ENCODE measurements at regions not wholly inside any gene's neighbourhood (a gene's known extent, or its start where the extent isn't known, plus 50 kb on each side); places are given as distances from the start of the nearest gene placed in this dataset.

GRCh38 chr10:43953672-43954071 lies 305.0 kb upstream of the ZNF32 start:
- Histone ChIP-seq H3K9me3 (ENCODE audit: control insufficient read depth, insufficient read depth, low read depth, low read length) (no peaks in the 10 kb centered on the region), H3K4me1 (ENCODE audit: control insufficient read depth, insufficient read depth, low read length) (no peaks in the 10 kb centered on the region), H3K27me3 (ENCODE audit: control insufficient read depth, insufficient read depth, low read length) (no peaks in the 10 kb centered on the region; the same call in 1 of the 2 replicates), H3K36me3 (ENCODE audit: control insufficient read depth, insufficient read depth, low read length) (no peaks in the 10 kb centered on the region), H3K27ac (ENCODE audit: low read length) (no peak overlapping the region), H3K4me3 (ENCODE audit: low read depth in 2 of 2, low read length in 2 of 2) (no peak overlapping the region)
- ChIA-PET POLR2A (no interaction called here), CTCF (no interaction called here)
- BruUV-seq (replicated peaks) = no TSS peak
- intact Hi-C loops (cut with micrococcal nuclease; ENCODE audit: unreplicated experiment) (loop anchor here (10.0 kb wide), 1 partner anchor 61 kb away; no protein-coding TSS in a partner anchor), in situ Hi-C loops (cut with HindIII; ENCODE audit: low pct_unique_long_range_greater_than_20kb, low sequenced_read_pairs) (no loop called here)
- TF ChIP-seq TCF7L2 (IDR thresholded peaks at IDR 0.05; ENCODE audit: low read depth, low read length) (no peak), CTCF (IDR thresholded peaks at IDR 0.05) (no peak), POLR2AphosphoS5 (IDR thresholded peaks at IDR 0.05; ENCODE audit: low read depth, low read length) (no peak), REST (IDR thresholded peaks at IDR 0.05; ENCODE audit: insufficient read depth in 1 of 2, low read depth in 2 of 2, low read length in 1 of 2) (no peak), SIN3A (IDR thresholded peaks at IDR 0.05; ENCODE audit: borderline replicate concordance, insufficient read depth, low read depth, low read length) (no peak)
- no peak for ATAC-seq
- DNase-seq (ENCODE audit: low read depth, low spot score) = no peak

- ATAC-seq = no peak
- in situ Hi-C loops (cut with HindIII; ENCODE audit: low pct_unique_long_range_greater_than_20kb, low sequenced_read_pairs) (no loop called here), intact Hi-C loops (cut with micrococcal nuclease; ENCODE audit: unreplicated experiment) (loop anchor here (10.0 kb wide), 1 partner anchor 62 kb away; no protein-coding TSS in a partner anchor)
- no peak for DNase-seq (ENCODE audit: low read depth, low spot score)
- no TSS peak for BruUV-seq (replicated peaks)
- ChIA-PET CTCF (no interaction called here), POLR2A (no interaction called here)
- Histone ChIP-seq H3K9me3 (ENCODE audit: control insufficient read depth, insufficient read depth, low read depth, low read length) (no peaks in the 10 kb centered on the region), H3K27ac (ENCODE audit: low read length) (no peak overlapping the region), H3K4me3 (ENCODE audit: low read depth in 2 of 2, low read length in 2 of 2) (no peak overlapping the region), H3K4me1 (ENCODE audit: control insufficient read depth, insufficient read depth, low read length) (no peaks in the 10 kb centered on the region), H3K36me3 (ENCODE audit: control insufficient read depth, insufficient read depth, low read length) (no peaks in the 10 kb centered on the region), H3K27me3 (ENCODE audit: control insufficient read depth, insufficient read depth, low read length) (no peaks in the 10 kb centered on the region; the same call in 1 of the 2 replicates)
- TF ChIP-seq REST (IDR thresholded peaks at IDR 0.05; ENCODE audit: insufficient read depth in 1 of 2, low read depth in 2 of 2, low read length in 1 of 2) = no peak
- no peak for TF ChIP-seq CTCF (IDR thresholded peaks at IDR 0.05)
- TF ChIP-seq POLR2AphosphoS5 (IDR thresholded peaks at IDR 0.05; ENCODE audit: low read depth, low read length) = no peak
- TF ChIP-seq TCF7L2 (IDR thresholded peaks at IDR 0.05; ENCODE audit: low read depth, low read length) = no peak
- no peak for TF ChIP-seq SIN3A (IDR thresholded peaks at IDR 0.05; ENCODE audit: borderline replicate concordance, insufficient read depth, low read depth, low read length)
Measured at GRCh38 chr10:43952760-43953159, 304.1 kb upstream of the ZNF32 start.
